Naive thymus-derived CD4-positive, alpha-beta T cell (primary cell): ENCODE measurements at regions not wholly inside any gene's neighbourhood (a gene's known extent, or its start where the extent isn't known, plus 50 kb on each side); places are given as distances from the start of the nearest gene placed in this dataset.

Experiments used
- ATAC-seq: fragments of 150-1000 bp; cut with Tn5 transposase; 2 replicates; pipeline ENCODE4 v1.10.0; 2021; ENCODE audit warnings: mild to moderate bottlenecking, moderate library complexity
- CTCF ChIA-PET: fragments of 350-600 bp; sonication (Branson Sonifier 250); formaldehyde crosslinking; loops from one replicate; lab custom pipeline; 2021; ENCODE audit warnings: antibody characterized with exemption; lab: Charles Lee
- POLR2A ChIA-PET: fragments of 350-600 bp; sonication (Branson Sonifier 250); formaldehyde crosslinking; loops from one replicate; lab custom pipeline; 2021; ENCODE audit warnings: antibody characterized with exemption, inconsistent platforms; lab: Charles Lee
- DNase-seq, 9 donors: peaks; one replicate each; pipeline versions ENCODE4 v3.0.0 to v3.0.0-alpha.2; 2020 to 2022; ENCODE audit warnings: mixed read lengths in 1 of 9
- H3K27ac ChIP-seq: one replicate; pipeline ENCODE4 v1.7.0; 2013; ENCODE audit warnings: mild to moderate bottlenecking, low read depth, low read length, moderate library complexity
- H3K27me3 ChIP-seq, 2 donors: one replicate each; pipeline ENCODE4 v1.7.0; 2013; ENCODE audit warnings: low read length in 2 of 2, mild to moderate bottlenecking in 2 of 2, moderate library complexity in 2 of 2; ENCODE audit not compliant: control insufficient read depth in 2 of 2, insufficient read depth in 2 of 2
- H3K36me3 ChIP-seq, 3 experiments: 1 replicate in 2 of 3; 2 replicates in 1 of 3; pipeline ENCODE4 v1.7.0; 2013; ENCODE audit warnings: low read length in 3 of 3, mild to moderate bottlenecking in 3 of 3, moderate library complexity in 1 of 3; ENCODE audit not compliant: insufficient read depth in 3 of 3, control insufficient read depth in 2 of 3
- H3K4me1 ChIP-seq, 2 donors: one replicate each; pipeline ENCODE4 v1.7.0; 2013; ENCODE audit warnings: low read length in 2 of 2, mild to moderate bottlenecking in 2 of 2, moderate library complexity in 1 of 2; ENCODE audit not compliant: control insufficient read depth in 2 of 2, insufficient read depth in 2 of 2
- H3K4me3 ChIP-seq: 2 replicates; pipeline ENCODE4 v1.7.0; 2013; ENCODE audit warnings: mild to moderate bottlenecking, low read length
- H3K9me3 ChIP-seq, 3 experiments: 1 replicate in 2 of 3; 2 replicates in 1 of 3; pipeline ENCODE4 v1.7.0; 2013; ENCODE audit warnings: low read length in 3 of 3; ENCODE audit not compliant: control insufficient read depth in 2 of 3
- H3K27ac Mint-ChIP-seq, 9 donors: one replicate each; pipeline ENCODE4 v1.8.0; 2020 to 2022; ENCODE audit warnings: mixed read lengths in 9 of 9, mild to moderate bottlenecking in 8 of 9, moderate library complexity in 5 of 9, inconsistent platforms in 2 of 9
- H3K27me3 Mint-ChIP-seq, 5 donors: one replicate each; pipeline ENCODE4 v1.8.0; 2021 to 2022; ENCODE audit warnings: mixed read lengths in 5 of 5, mild to moderate bottlenecking in 1 of 5
- H3K36me3 Mint-ChIP-seq, 5 donors: one replicate each; pipeline ENCODE4 v1.8.0; 2020 to 2022; ENCODE audit warnings: mixed read lengths in 5 of 5, mild to moderate bottlenecking in 3 of 5, inconsistent platforms in 1 of 5
- H3K4me1 Mint-ChIP-seq, 7 donors: one replicate each; pipeline ENCODE4 v1.8.0; 2020 to 2022; ENCODE audit warnings: mixed read lengths in 7 of 7, mild to moderate bottlenecking in 3 of 7, inconsistent platforms in 1 of 7
- H3K4me3 Mint-ChIP-seq, 10 donors: one replicate each; pipeline ENCODE4 v1.8.0; 2020 to 2022; ENCODE audit warnings: mild to moderate bottlenecking in 10 of 10, mixed read lengths in 10 of 10, moderate library complexity in 6 of 10, inconsistent platforms in 2 of 10
- H3K9me3 Mint-ChIP-seq, 11 donors: one replicate each; pipeline ENCODE4 v1.8.0; 2020 to 2022; ENCODE audit warnings: mixed read lengths in 11 of 11, mild to moderate bottlenecking in 4 of 11, inconsistent platforms in 1 of 11, moderate library complexity in 1 of 11
- intact Hi-C, 2 donors: fragments of 100-400 bp; cut with micrococcal nuclease; formaldehyde crosslinking; loops; one replicate each; pipeline ENCODE4 v1.15.1; 2023

DNA sequence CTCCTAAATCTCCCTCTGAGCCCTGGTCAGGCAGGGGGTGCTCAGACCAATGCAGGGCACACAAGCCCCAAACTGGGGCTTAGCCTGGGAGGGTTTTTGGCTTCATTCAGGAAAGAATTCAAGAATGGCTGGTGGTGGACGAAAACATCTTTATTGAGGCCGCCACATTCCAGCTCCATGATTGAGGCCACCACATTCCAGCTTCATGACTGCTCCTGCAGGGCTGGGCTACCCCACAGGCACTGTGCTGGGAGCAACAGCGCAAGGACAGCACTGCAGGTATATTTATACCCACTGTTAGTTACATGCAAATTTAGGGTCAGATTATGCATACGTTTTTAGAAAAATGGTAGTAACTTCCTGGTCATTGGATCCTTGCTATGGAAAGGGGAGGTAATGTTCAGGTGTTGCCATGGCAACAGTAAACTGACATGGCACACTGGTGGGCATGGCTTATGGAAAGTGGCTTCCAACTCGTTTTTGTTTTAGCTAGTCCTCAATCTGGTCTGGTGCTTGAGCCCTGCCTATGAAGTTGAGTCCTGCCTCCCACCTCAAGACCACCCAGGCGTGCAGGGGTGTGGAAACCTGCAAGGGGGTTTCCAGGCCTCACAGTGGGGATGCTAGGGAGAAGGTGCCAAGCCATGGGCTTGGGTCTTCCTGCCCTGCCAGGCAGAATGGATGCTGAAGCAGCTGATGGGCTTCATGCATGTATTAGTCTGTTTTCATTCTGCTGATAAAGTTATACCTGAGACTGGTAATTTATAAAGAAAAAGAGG lies 348.7 kb upstream of the AJAP1 start:
- Histone ChIP-seq H3K9me3 (no peaks in the 10 kb centered on the region), H3K4me3 (no peak overlapping the region), H3K27me3 (no peaks in the 10 kb centered on the region), H3K36me3 (no peaks in the 10 kb centered on the region), H3K4me1 (no peaks in the 10 kb centered on the region), H3K27ac (no peak overlapping the region)
- ChIA-PET POLR2A (no interaction called here), CTCF (no interaction called here)
- H3K4me1 Mint-ChIP-seq, result no peaks in the 10 kb centered on the region
- no peak overlapping the region for H3K4me3 Mint-ChIP-seq
- H3K27ac Mint-ChIP-seq, result no peak overlapping the region
- DNase-seq (no peak), ATAC-seq (no peak)
- peaks cover 0 to 14% (median 6%) of the 10 kb centered on the region in 11 donors for H3K9me3 Mint-ChIP-seq
- peaks cover 0 to 20% (median 4%) of the 10 kb centered on the region in 5 donors for H3K27me3 Mint-ChIP-seq
- H3K36me3 Mint-ChIP-seq, result peaks cover 0 to 4% (median 2%) of the 10 kb centered on the region in 5 donors
- intact Hi-C loops, result no loop called here

- Histone ChIP-seq H3K9me3 (no peaks in the 10 kb centered on the region), H3K4me1 (no peaks in the 10 kb centered on the region), H3K36me3 (no peaks in the 10 kb centered on the region), H3K27ac (no peak overlapping the region), H3K27me3 (no peaks in the 10 kb centered on the region), H3K4me3 (no peak overlapping the region)
- intact Hi-C loops, result no loop called here
- DNase-seq (no peak), ATAC-seq (no peak)
- Mint-ChIP-seq H3K4me3 (no peak overlapping the region), H3K27ac (no peak overlapping the region), H3K9me3 (peaks cover 0 to 14% (median 7%) of the 10 kb centered on the region in 11 donors), H3K36me3 (peaks cover 0 to 4% (median 2%) of the 10 kb centered on the region in 5 donors), H3K27me3 (peaks cover 0 to 28% (median 3%) of the 10 kb centered on the region in 5 donors), H3K4me1 (no peaks in the 10 kb centered on the region)
- CTCF ChIA-PET, result no interaction called here
- POLR2A ChIA-PET, result no interaction called here
Measured at GRCh38 chr1:4306559-4307467, 347.6 kb upstream of the AJAP1 start.

- POLR2A ChIA-PET, result no interaction called here
- no peaks in the 10 kb centered on the region for H3K4me1 Mint-ChIP-seq
- Histone ChIP-seq H3K36me3 (no peaks in the 10 kb centered on the region), H3K4me3 (no peak overlapping the region), H3K27ac (no peak overlapping the region), H3K9me3 (no peaks in the 10 kb centered on the region), H3K4me1 (no peaks in the 10 kb centered on the region), H3K27me3 (no peaks in the 10 kb centered on the region)
- H3K36me3 Mint-ChIP-seq, result peaks cover 0 to 4% (median 2%) of the 10 kb centered on the region in 5 donors
- H3K9me3 Mint-ChIP-seq, result peaks cover 0 to 12% (median 7%) of the 10 kb centered on the region in 11 donors
- no peak overlapping the region for H3K27ac Mint-ChIP-seq
- ATAC-seq, result no peak
- peaks cover 0 to 28% (median 3%) of the 10 kb centered on the region in 5 donors for H3K27me3 Mint-ChIP-seq
- CTCF ChIA-PET, result no interaction called here
- intact Hi-C loops, result no loop called here
- no peak overlapping the region for H3K4me3 Mint-ChIP-seq
- DNase-seq, result no peak
Measured at GRCh38 chr1:4307468-4307845, 347.0 kb upstream of the AJAP1 start.

GRCh38 chr1:4307911-4308545 lies 346.4 kb upstream of the AJAP1 start:
- H3K9me3 Mint-ChIP-seq, result peaks cover under 1 to 9% (median 5%) of the 10 kb centered on the region in 11 donors
- H3K36me3 Mint-ChIP-seq, result no peaks in the 10 kb centered on the region
- no peak for DNase-seq
- no peak overlapping the region for H3K4me3 Mint-ChIP-seq
- Histone ChIP-seq H3K36me3 (no peaks in the 10 kb centered on the region), H3K4me1 (no peaks in the 10 kb centered on the region), H3K9me3 (no peaks in the 10 kb centered on the region), H3K27ac (no peak overlapping the region), H3K4me3 (no peak overlapping the region), H3K27me3 (no peaks in the 10 kb centered on the region)
- no peak overlapping the region for H3K27ac Mint-ChIP-seq
- CTCF ChIA-PET, result no interaction called here
- H3K4me1 Mint-ChIP-seq, result no peaks in the 10 kb centered on the region
- peaks cover 0 to 28% (median 3%) of the 10 kb centered on the region in 5 donors for H3K27me3 Mint-ChIP-seq
- POLR2A ChIA-PET, result no interaction called here
- no peak for ATAC-seq
- intact Hi-C loops, result no loop called here

DNA sequence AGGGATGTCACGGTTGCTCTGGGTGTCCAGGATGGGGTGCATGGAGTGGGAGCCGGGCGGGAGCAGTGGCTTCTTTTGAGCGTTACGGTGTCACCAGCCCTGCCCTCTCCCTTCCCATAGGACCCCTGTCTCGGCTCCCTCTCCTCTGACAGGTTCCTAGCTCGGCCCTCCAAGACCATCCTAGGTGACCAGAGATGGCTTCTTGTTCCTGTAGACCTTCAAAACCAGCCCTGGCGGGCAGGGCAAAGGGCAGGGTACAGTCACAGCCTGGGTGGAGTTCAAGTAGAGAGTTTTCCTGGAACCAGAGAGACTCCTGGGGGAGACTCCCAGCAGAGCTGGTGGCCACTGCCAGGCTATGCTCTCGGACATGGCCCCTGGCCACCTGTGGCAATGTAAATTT lies 345.6 kb upstream of the AJAP1 start:
- intact Hi-C loops, result no loop called here
- CTCF ChIA-PET, result no interaction called here
- ATAC-seq (no peak), DNase-seq (no peak)
- H3K4me3 ChIP-seq, result no peak overlapping the region
- no peak overlapping the region for H3K27ac ChIP-seq
- no peaks in the 10 kb centered on the region for H3K36me3 ChIP-seq
- no peaks in the 10 kb centered on the region for H3K27me3 ChIP-seq
- Mint-ChIP-seq H3K27ac (no peak overlapping the region), H3K27me3 (peaks cover 0 to 28% (median 3%) of the 10 kb centered on the region in 5 donors), H3K4me1 (no peaks in the 10 kb centered on the region), H3K9me3 (peaks cover 0 to 14% (median 5%) of the 10 kb centered on the region in 11 donors), H3K36me3 (peaks cover 0 to 5% (median 0%) of the 10 kb centered on the region in 5 donors), H3K4me3 (no peak overlapping the region)
- H3K4me1 ChIP-seq, result no peaks in the 10 kb centered on the region
- H3K9me3 ChIP-seq, result peaks cover 0 to 4% (median 0%) of the 10 kb centered on the region in 3 experiments
- POLR2A ChIA-PET, result no interaction called here

DNA sequence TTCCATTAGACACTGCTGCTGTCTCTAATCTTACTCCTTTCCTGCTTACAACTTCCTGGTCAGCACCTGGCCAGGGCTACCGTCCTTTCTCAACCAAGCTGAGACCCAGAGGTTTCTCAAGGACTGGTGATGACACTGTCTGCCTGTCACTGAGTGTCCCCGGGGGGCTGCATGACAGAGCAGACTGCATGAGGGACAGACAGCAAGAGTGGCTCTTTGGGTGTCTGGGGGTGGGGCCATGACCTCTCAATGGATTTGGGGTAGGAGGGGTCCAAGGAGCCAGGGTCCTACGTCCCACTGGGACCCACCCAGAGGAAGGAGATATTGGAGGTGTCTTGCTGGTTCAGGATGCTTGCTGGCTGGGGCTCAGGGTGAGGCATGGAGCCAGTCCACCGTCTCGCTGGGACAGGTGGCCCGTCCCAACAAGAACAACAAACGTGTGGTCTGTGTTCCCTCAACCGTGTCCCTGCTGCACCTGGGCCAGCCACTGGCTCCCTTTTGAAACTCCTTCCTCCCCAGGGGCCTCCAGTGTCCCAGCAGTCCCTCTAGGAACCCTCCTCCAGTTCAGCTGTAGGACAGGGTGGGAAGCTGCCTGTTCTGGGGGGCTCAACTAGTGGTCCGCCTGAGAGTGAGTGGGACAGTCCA lies 344.6 kb upstream of the AJAP1 start:
- no peak for DNase-seq
- Histone ChIP-seq H3K4me1 (no peaks in the 10 kb centered on the region), H3K9me3 (peaks cover 0 to 13% (median 0%) of the 10 kb centered on the region in 3 experiments), H3K27me3 (no peaks in the 10 kb centered on the region), H3K4me3 (no peak overlapping the region), H3K36me3 (no peaks in the 10 kb centered on the region), H3K27ac (no peak overlapping the region)
- no peak for ATAC-seq
- intact Hi-C loops, result no loop called here
- no peak overlapping the region for H3K4me3 Mint-ChIP-seq
- no peaks in the 10 kb centered on the region for H3K4me1 Mint-ChIP-seq
- POLR2A ChIA-PET, result no interaction called here
- peaks cover 0 to 8% (median 4%) of the 10 kb centered on the region in 5 donors for H3K36me3 Mint-ChIP-seq
- H3K27me3 Mint-ChIP-seq, result peaks cover 0 to 26% (median 3%) of the 10 kb centered on the region in 5 donors
- CTCF ChIA-PET, result no interaction called here
- peaks cover 4 to 17% (median 11%) of the 10 kb centered on the region in 11 donors for H3K9me3 Mint-ChIP-seq
- H3K27ac Mint-ChIP-seq, result no peak overlapping the region
